Calu3 (cell line): ENCODE measurements at regions not wholly inside any gene's neighbourhood (a gene's known extent, or its start where the extent isn't known, plus 50 kb on each side); places are given as distances from the start of the nearest gene placed in this dataset.

Experiments
- BruUV-seq: library from RNA; stranded (reverse); fragments of 400-500 nt; replicated peaks from 2 replicates; lab custom pipeline; 2021; lab: Mats Ljungman, UMichigan
- CTCF ChIA-PET: fragments of 300-600 bp; sonication (Branson Sonifier 250); formaldehyde crosslinking; loops from one replicate; lab custom pipeline; 2022; ENCODE audit warnings: antibody characterized with exemption; lab: Charles Lee
- DNase-seq: peaks from one replicate; pipeline ENCODE4 v3.0.0; 2022
- H3K27ac Mint-ChIP-seq: one replicate; pipeline ENCODE4 v1.8.0; 2022; ENCODE audit warnings: mixed read lengths; ENCODE audit not compliant: unreplicated experiment
- H3K27me3 Mint-ChIP-seq: one replicate; pipeline ENCODE4 v1.8.0; 2022; ENCODE audit warnings: mixed read lengths; ENCODE audit not compliant: unreplicated experiment
- H3K36me3 Mint-ChIP-seq: one replicate; pipeline ENCODE4 v1.8.0; 2022; ENCODE audit warnings: mild to moderate bottlenecking, moderate library complexity, mixed read lengths; ENCODE audit not compliant: insufficient read depth, unreplicated experiment
- H3K4me1 Mint-ChIP-seq: one replicate; pipeline ENCODE4 v1.8.0; 2022; ENCODE audit warnings: mild to moderate bottlenecking, low read depth, mixed read lengths; ENCODE audit not compliant: unreplicated experiment
- H3K4me3 Mint-ChIP-seq: one replicate; pipeline ENCODE4 v1.8.0; 2022; ENCODE audit warnings: mild to moderate bottlenecking, low read depth, moderate library complexity, mixed read lengths; ENCODE audit not compliant: unreplicated experiment
- H3K9me3 Mint-ChIP-seq: one replicate; pipeline ENCODE4 v1.8.0; 2022; ENCODE audit warnings: low read depth, mixed read lengths; ENCODE audit not compliant: unreplicated experiment
- intact Hi-C: fragments of 100-400 bp; cut with micrococcal nuclease; formaldehyde crosslinking; loops from one replicate; pipeline ENCODE4 v1.10.0; 2022; ENCODE audit not compliant: unreplicated experiment
- TF ChIP-seq, protein P1 (sequence below): fragments of 200-600 bp; IDR thresholded peaks from one replicate; pipeline ENCODE4 v1.8.0; 2022; ENCODE audit warnings: antibody characterized with exemption; ENCODE audit not compliant: unreplicated experiment

DNA sequence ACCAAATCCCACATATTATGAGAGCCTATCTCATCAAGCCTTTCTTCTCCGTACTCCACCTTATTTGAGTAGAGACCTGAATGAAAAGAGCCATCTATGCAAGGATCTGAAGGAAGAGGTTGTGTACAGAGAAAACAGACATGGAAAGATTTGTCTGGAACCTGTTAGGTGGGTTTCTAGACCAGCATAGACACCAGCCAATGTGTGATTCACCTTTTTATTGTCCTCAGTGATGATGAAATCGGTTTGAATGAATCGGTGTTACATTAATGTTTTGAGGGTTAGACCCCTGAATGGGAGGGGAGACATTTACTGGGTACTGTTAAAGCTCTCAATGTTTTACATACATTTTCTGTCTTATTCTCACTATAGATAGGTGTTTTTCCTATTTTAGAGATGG is 223.6 kb downstream of the NMUR2 start:
- TF ChIP-seq, protein P1, sequence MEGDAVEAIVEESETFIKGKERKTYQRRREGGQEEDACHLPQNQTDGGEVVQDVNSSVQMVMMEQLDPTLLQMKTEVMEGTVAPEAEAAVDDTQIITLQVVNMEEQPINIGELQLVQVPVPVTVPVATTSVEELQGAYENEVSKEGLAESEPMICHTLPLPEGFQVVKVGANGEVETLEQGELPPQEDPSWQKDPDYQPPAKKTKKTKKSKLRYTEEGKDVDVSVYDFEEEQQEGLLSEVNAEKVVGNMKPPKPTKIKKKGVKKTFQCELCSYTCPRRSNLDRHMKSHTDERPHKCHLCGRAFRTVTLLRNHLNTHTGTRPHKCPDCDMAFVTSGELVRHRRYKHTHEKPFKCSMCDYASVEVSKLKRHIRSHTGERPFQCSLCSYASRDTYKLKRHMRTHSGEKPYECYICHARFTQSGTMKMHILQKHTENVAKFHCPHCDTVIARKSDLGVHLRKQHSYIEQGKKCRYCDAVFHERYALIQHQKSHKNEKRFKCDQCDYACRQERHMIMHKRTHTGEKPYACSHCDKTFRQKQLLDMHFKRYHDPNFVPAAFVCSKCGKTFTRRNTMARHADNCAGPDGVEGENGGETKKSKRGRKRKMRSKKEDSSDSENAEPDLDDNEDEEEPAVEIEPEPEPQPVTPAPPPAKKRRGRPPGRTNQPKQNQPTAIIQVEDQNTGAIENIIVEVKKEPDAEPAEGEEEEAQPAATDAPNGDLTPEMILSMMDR: no peak
- Mint-ChIP-seq H3K27me3 (peaks cover 12% of the 10 kb centered on the region), H3K27ac (no peak overlapping the region), H3K4me1 (peaks cover 15% of the 10 kb centered on the region), H3K4me3 (no peak overlapping the region), H3K9me3 (peaks cover 3% of the 10 kb centered on the region), H3K36me3 (no peaks in the 10 kb centered on the region)
- intact Hi-C loops: no loop called here
- no peak for DNase-seq
- no TSS peak for BruUV-seq
- CTCF ChIA-PET: no interaction called here

DNA sequence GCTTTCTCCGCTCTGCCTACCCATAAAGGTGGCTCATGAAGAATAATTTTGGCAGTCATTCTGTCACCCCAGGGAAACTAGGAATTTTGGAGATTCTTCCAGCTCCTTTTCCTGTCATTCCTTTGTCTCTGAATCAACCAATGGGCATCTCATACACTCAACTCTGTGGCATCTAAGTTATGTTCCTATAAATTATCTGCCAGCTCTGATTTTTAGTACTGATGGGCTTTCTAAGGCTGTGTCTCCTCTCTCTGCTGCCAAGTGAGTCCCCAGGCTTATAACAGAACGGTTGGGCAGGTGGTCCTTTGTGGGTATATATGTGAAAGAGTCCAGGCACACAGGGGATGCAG is 226.8 kb downstream of the NMUR2 start:
- TF ChIP-seq, protein P1: no peak
- Mint-ChIP-seq H3K27me3 (peaks cover 9% of the 10 kb centered on the region), H3K9me3 (peaks cover 3% of the 10 kb centered on the region), H3K4me1 (peaks cover 15% of the 10 kb centered on the region), H3K27ac (no peak overlapping the region), H3K4me3 (no peak overlapping the region), H3K36me3 (no peaks in the 10 kb centered on the region)
- CTCF ChIA-PET: no interaction called here
- DNase-seq: no peak
- intact Hi-C loops: no loop called here
- no TSS peak for BruUV-seq

DNA sequence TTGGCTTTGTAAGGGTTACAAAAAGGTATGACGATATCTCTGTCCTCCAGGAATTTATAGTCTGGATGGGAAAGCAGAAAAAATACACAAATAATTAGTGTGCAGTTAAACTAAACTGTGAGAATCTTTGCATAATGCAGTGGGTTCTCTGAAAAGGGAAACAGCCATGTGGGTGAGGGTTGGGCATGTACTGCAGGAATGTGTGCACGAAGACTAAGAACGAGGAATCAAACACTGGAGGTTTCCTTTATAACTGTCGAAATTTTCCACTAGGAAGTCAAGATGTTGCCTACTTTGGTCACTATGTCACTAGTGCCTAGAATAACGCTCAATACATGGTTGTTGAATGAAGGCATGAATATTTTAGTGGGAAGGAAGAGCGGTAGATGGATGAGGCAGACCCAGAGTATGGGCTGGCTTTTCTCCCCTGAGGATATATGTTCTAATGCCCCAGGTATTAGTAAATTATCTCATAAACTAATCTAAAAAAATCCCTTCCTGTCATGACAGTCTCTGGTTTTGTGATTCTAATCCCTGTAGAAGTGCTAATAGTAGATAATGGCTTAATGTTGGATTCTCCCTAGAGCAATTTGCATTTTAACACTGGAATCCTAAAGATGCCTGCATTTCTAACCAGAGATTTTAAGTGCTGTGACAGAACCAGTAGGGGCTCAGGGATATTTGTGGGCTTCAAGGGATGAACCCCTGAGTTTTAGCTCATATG is 227.3 kb downstream of the NMUR2 start:
- DNase-seq: no peak
- BruUV-seq: no TSS peak
- Mint-ChIP-seq H3K4me3 (no peak overlapping the region), H3K27ac (no peak overlapping the region), H3K4me1 (peaks cover 13% of the 10 kb centered on the region), H3K36me3 (no peaks in the 10 kb centered on the region), H3K27me3 (peaks cover 3% of the 10 kb centered on the region), H3K9me3 (peaks cover 3% of the 10 kb centered on the region)
- CTCF ChIA-PET: no interaction called here
- TF ChIP-seq, protein P1: no peak
- intact Hi-C loops: no loop called here

- TF ChIP-seq, protein P1: no peak
- CTCF ChIA-PET: no interaction called here
- Mint-ChIP-seq H3K9me3 (no peaks in the 10 kb centered on the region), H3K27me3 (no peaks in the 10 kb centered on the region), H3K4me1 (no peaks in the 10 kb centered on the region), H3K4me3 (no peak overlapping the region), H3K27ac (no peak overlapping the region), H3K36me3 (no peaks in the 10 kb centered on the region)
- no peak for DNase-seq
- intact Hi-C loops: no loop called here
- BruUV-seq: no TSS peak
Observed at GRCh38 chr5:152171888-152172287, 233.2 kb downstream of the NMUR2 start.
